Hematopoietic multipotent progenitor cell (in vitro differentiated cells): ENCODE measurements at regions not wholly inside any gene's neighbourhood (a gene's known extent, or its start where the extent isn't known, plus 50 kb on each side); places are given as distances from the start of the nearest gene placed in this dataset.
"Not testable (repeated sequence)": the region's sequence is repeated elsewhere in the genome, so short reads cannot be mapped to it uniquely, and the experiment has no call there.

Source experiments
- DNase-seq, 3 donors: peaks; one replicate each; pipeline ENCODE4 v3.0.0-alpha.2; 2011 to 2015; ENCODE audit warnings: low read depth in 2 of 3, low spot score in 2 of 3

- DNase-seq: no peak
Measured at GRCh38 chr12:60231303-60231702, 635.5 kb downstream of the SLC16A7 start.

DNA sequence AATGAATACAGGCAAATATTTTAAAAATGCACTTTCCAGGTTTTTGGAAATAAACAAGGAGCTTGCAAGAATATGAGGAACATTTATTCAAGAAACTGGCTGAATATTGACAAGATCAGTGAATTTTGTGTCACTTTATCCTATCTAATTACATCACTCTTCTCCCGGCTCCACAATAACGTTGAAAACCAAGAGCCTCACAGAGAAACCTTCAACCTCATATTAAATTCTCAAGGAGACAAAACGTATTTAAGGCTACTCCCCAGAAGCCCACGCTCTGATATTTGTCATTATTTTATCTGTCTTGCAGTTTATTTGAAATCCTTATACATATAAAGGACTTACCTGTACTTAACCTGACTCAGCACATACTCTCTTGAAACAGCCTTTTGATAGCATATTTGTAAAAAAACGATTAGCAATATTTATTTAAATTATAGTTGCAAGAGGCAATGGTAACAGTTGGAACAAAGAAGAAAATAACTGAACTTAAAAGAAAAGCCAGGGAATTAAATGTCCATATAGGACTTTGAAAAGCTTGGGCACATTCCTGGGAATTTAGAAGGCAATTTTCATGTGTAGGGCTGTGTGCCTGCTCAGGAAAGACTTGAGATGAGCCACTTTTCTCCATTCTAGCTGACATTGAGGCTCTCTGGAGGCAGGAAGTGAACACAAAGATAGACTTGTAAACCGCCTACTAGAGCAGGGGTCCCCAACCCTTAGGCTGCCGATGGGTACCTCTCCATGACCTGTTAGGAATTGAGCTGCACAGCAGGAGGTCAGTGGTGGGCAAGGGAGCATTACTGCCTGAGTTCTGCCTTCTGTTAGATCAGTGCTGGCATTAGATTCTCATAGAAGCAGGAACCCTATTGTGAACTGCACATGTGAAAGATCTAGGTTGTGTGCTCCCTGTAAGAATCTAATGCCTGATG, 636.4 kb downstream of the SLC16A7 start:
- no peak for DNase-seq

GRCh38 chr12:60234611-60235195, 638.9 kb downstream of the SLC16A7 start:
- DNase-seq: not testable (repeated sequence)

- no peak for DNase-seq
Measured at GRCh38 chr12:60235261-60235660, 639.4 kb downstream of the SLC16A7 start.

DNA sequence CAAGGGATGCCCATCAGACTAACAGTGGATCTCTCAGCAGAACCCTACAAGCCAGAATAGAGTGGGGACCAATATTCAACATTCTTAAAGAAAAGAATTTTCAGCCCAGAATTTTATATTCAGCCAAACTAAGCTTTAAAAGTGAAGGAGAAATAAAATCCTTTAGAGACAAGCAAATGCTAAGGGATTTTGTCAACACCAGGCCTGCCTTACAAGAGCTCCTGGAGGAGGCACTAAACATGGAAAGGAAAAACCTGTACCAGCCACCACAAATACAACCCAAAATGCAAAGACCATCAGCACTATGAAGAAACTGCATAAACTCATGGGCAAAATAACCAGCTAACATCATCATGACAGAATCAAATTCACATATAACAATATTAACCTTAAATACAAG, 640.6 kb downstream of the SLC16A7 start:
- not testable (repeated sequence) for DNase-seq

GRCh38 chr12:60240891-60241290, 645.1 kb downstream of the SLC16A7 start:
- no peak for DNase-seq

DNA sequence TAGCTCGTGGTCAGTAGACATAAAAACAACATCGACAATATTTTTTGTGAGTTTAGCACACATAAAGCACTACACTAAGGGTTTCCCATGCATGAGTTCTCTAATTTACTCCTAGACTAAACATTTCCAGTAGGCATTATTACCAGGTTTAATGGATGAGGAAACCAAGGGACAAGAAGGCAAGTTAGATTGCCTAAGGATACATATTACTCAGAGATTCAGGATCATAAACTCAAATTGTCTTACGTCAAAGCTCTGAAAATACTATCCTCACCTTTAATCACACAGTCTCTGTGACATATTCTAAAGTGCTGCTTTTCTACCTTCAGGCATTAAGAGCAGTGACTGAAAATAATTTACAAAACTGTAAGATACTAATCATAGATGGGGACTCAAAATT, 655.3 kb downstream of the SLC16A7 start:
- no peak for DNase-seq

GRCh38 chr12:60252359-60253096, 656.7 kb downstream of the SLC16A7 start:
- DNase-seq: no peak

- DNase-seq: no peak
Measured at GRCh38 chr12:60255044-60255443, 659.2 kb downstream of the SLC16A7 start.

DNA sequence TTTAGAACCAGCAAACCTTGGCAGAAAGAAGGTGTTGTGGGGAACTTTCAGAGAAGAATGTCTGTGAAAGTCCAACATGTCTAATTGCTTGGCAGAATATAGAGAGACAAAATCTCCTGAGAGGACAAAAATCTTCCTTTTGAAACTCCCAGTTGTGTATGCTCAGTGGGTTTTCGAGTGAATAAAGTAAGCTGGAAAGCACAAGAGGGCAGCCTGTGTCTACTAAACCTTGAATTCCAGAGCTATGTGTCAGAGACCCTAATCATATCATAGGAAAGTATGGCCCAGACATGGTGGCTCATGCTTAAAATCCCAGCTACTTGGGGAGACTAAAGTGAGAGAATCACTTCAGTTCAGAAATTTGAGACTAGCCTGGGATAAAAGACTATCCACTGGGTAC, 661.2 kb downstream of the SLC16A7 start:
- no peak for DNase-seq

DNA sequence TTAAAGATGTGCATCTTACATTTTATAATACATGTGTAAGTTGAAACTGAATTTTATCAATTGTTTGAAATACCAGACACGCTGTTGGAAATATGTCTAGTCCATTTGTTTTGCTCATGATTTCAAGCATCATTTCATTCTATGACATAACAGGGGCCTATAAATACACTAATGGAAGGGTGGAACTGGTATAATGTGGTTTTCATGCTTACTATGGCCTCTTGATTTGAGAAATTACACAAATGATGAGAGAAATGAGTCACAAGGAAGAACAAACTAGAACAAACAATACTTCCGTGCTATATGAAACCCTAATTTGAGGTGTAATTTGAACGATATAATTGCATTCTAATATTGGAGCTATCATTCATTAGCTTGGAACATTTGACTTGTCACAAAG, 663.4 kb downstream of the SLC16A7 start:
- DNase-seq: no peak

- DNase-seq: no peak
Measured at GRCh38 chr12:60262378-60262777, 666.5 kb downstream of the SLC16A7 start.

- no peak for DNase-seq
Measured at GRCh38 chr12:60263161-60263560, 667.3 kb downstream of the SLC16A7 start.

- no peak for DNase-seq
Measured at GRCh38 chr12:60263836-60264493, 668.1 kb downstream of the SLC16A7 start.

GRCh38 chr12:60265741-60266140, 669.9 kb downstream of the SLC16A7 start:
- DNase-seq: no peak

DNA sequence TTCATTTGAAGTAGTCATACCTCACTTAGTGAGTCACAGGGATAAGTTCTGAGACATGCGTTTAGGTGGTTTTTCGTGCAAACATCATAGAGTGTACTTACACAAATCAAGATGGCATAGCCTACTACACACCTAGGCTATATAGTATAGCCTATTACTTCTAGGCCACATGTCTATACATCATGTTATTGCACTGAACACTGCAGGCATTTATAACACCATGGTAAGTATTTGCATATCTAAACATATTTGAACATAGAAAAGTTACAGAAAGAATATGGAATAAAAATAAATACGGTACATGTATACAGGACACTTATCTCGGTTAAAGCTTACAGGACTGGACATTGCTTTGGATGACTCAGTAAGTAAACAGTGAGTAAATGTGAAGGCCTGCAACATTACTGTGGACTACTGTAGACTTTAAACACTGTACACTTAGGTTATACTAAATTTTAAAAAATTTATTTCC, 670.6 kb downstream of the SLC16A7 start:
- no peak for DNase-seq

DNA sequence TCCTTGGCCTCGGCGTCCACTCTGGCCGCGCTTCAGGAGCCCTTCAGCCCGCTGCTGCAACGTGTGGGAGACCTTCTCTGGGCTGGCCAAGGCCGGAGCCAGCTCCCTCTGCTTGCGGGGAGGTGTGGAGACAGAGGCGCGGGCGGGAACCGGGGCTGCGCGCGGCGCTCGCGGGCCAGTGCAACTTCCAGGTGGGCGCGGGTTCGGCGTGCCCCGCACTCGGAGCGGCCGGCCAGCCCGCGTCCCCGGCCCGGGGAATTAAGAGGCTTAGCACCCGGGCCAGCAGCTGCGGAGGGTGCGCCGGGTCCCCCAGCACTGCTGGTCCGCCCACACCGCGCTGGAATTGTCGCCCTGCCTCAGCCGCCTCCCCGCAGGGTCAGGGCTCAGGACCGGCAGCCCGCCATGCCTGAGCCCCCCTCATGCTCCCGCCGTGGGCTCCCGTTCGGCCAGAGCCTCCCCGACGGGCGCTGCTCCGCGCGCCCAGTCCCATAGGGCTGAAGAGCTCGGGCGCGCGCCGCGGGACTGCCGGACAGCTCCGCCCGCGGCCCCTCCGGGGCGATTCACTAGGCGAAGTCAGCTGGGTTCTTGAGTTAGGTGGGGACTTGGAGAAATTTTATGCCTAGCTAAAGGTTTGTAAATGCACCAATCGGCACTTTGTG, 673.9 kb downstream of the SLC16A7 start:
- DNase-seq: no peak

DNA sequence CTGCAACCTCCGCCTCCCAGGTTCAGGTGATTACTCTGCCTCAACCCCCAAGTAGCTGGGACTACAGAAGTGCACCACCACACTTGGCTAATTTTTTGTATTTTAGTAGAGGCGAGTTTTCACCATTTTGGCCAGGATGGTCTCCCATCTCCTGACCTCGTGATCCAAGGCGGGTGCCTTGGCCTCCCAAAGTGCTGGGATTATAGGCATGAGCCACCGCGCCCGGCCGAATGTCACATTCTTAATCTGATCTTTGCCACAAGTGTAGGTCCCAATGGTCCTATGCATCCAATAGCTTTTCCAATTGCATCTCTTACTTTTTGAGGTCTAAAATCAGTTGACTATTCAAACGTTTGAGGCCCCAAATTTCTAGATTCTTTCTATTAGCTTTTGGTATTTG, 676.0 kb downstream of the SLC16A7 start:
- no peak for DNase-seq

GRCh38 chr12:60278209-60278608, 682.4 kb downstream of the SLC16A7 start:
- DNase-seq: no peak

DNA sequence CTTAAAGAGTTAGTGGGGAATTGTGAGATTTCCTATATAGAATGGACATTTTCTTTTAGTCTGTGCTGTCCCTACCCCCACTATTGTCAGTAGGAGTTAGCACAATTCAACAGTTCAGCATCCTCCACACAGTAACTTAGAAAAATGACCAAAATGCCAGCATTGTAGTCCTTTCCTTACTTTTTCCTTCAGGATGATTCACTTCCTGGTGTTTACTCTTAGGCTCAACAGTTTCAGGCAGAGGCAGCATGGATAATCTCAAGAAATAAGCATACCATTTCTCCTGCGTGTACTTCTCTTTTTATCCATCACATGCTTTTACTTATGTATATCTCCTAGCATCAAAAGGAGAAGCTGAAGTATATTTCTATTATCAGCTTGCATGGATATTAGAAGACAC, 683.4 kb downstream of the SLC16A7 start:
- DNase-seq: no peak
